A549 (cell line): ENCODE measurements at regions not wholly inside any gene's neighbourhood (a gene's known extent, or its start where the extent isn't known, plus 50 kb on each side); places are given as distances from the start of the nearest gene placed in this dataset.

ENCODE experiments used
- ATAC-seq, 2 experiments: fragments of 200-7000 bp in 1 of 2; fragments of >200 bp in 1 of 2; cut with Nextera tagmentation in 1 of 2; cut with Tn5 transposase in 1 of 2; 3 replicates each; pipeline versions ENCODE4 v1.8.0 to v1.9.1; 2018 to 2020; ENCODE audit warnings: mild to moderate bottlenecking in 1 of 2, moderate library complexity in 1 of 2
- CTCF ChIA-PET: fragments of 300-600 bp; sonication (Branson Sonifier 250); formaldehyde crosslinking; extraction: SDS; loops from one replicate; lab custom pipeline; 2021; ENCODE audit warnings: antibody characterized with exemption, inconsistent platforms; lab: Yijun Ruan, JAX
- POLR2A ChIA-PET: fragments of 350-600 bp; formaldehyde crosslinking; extraction: SDS; loops from one replicate; lab custom pipeline; 2021; ENCODE audit warnings: antibody characterized with exemption, inconsistent platforms; lab: Yijun Ruan, JAX
- DNase-seq, 2 experiments: peaks; one replicate each; pipeline versions ENCODE4 v3.0.0 to v3.0.0-alpha.2; 2011 to 2016; ENCODE audit warnings: low read depth in 1 of 2, low spot score in 1 of 2
- FAIRE-seq: peaks from 2 replicates; lab custom pipeline; 2011; peaks lifted over from hg19 to GRCh38; lab: Jason Lieb, UNC
- H3K27ac ChIP-seq, 2 experiments: fragments of >200 bp; sonication (Bioruptor Twin); formaldehyde crosslinking; 3 replicates each; pipeline ENCODE4 v1.5.1; 2016 to 2017
- H3K4me1 ChIP-seq: fragments of >200 bp; sonication (Bioruptor Twin); formaldehyde crosslinking; 3 replicates; pipeline ENCODE4 v1.6.1; 2016
- H3K4me2 ChIP-seq: fragments of >200 bp; sonication (Bioruptor Twin); formaldehyde crosslinking; 3 replicates; pipeline ENCODE4 v1.6.1; 2016
- H3K4me3 ChIP-seq: fragments of >200 bp; sonication (Bioruptor Twin); formaldehyde crosslinking; 3 replicates; pipeline ENCODE4 v1.5.1; 2016
- H3K9me3 ChIP-seq: fragments of >200 bp; sonication (Bioruptor Twin); formaldehyde crosslinking; 3 replicates; pipeline ENCODE4 v1.6.1; 2016
- CBX2 ChIP-seq: fragments of 200-600 bp; sonication (generic); IDR thresholded peaks from 2 replicates; pipeline ENCODE4 v1.6.1; 2016; ENCODE audit warnings: low read depth, mild to moderate bottlenecking, borderline replicate concordance
- CBX8 ChIP-seq: fragments of 200-600 bp; sonication (generic); IDR thresholded peaks from 2 replicates; pipeline ENCODE4 v1.6.1; 2016
- CEBPB ChIP-seq, 2 experiments: fragments of >200 bp in 1 of 2; sonication (Bioruptor Twin) in 1 of 2; formaldehyde crosslinking in 1 of 2; IDR thresholded peaks; 2 replicates each; pipeline ENCODE4 v1.6.1; 2012 to 2016
- CTCF ChIP-seq: fragments of >200 bp; sonication (Bioruptor Twin); formaldehyde crosslinking; IDR thresholded peaks from 3 replicates; pipeline ENCODE4 v1.5.1; 2016
- E2F6 ChIP-seq: IDR thresholded peaks from 2 replicates; pipeline ENCODE4 v1.6.1; 2012; ENCODE audit warnings: low read depth, borderline replicate concordance
- ESRRA ChIP-seq: fragments of 150-350 bp; IDR thresholded peaks from 2 replicates; pipeline ENCODE4 v1.6.1; 2014; ENCODE audit warnings: mild to moderate bottlenecking, low read length, borderline replicate concordance
- FOSB ChIP-seq: fragments of 250-450 bp; sonication (Bioruptor Pico); IDR thresholded peaks from 2 replicates; pipeline ENCODE4 v1.5.0; 2020; ENCODE audit warnings: mild to moderate bottlenecking, moderate library complexity
- FOXS1 ChIP-seq: fragments of 250-450 bp; sonication (Bioruptor Pico); IDR thresholded peaks from 2 replicates; pipeline ENCODE4 v1.5.0; 2020; ENCODE audit warnings: mild to moderate bottlenecking, moderate library complexity
- GATA3 ChIP-seq: IDR thresholded peaks from 2 replicates; pipeline ENCODE4 v1.6.1; 2012; ENCODE audit warnings: borderline replicate concordance
- HMGXB4 ChIP-seq: fragments of 250-450 bp; sonication (Bioruptor Pico); IDR thresholded peaks from 2 replicates; pipeline ENCODE4 v1.5.0; 2021; ENCODE audit warnings: mild to moderate bottlenecking, moderate library complexity, borderline replicate concordance
- KDM1A ChIP-seq: fragments of 200-600 bp; sonication (generic); IDR thresholded peaks from 2 replicates; pipeline ENCODE4 v1.6.1; 2016; ENCODE audit warnings: low read depth, mild to moderate bottlenecking
- MAX ChIP-seq: IDR thresholded peaks from 2 replicates; pipeline ENCODE4 v1.6.1; 2012
- NFE2L2 ChIP-seq: fragments of 150-350 bp; conservative IDR thresholded peaks from 2 replicates; pipeline ENCODE4 v1.6.1; 2014; ENCODE audit warnings: low read length
- POLR2A ChIP-seq: IDR thresholded peaks from 2 replicates; pipeline ENCODE4 v1.6.1; 2012; ENCODE audit warnings: mild to moderate bottlenecking, low read length
- POLR2AphosphoS2 ChIP-seq: conservative IDR thresholded peaks from 2 replicates; pipeline ENCODE4 v1.6.1; 2012; ENCODE audit warnings: low read length, improper control_type of control experiment, inconsistent platforms
- RAD21 ChIP-seq, 2 experiments: fragments of >200 bp in 1 of 2; sonication (Bioruptor Twin) in 1 of 2; formaldehyde crosslinking in 1 of 2; IDR thresholded peaks in 1 of 2; conservative IDR thresholded peaks in 1 of 2; 2 replicates in 1 of 2; 3 replicates in 1 of 2; pipeline ENCODE4 v1.6.1; 2012 to 2018; ENCODE audit warnings: inconsistent platforms in 1 of 2
- RARB ChIP-seq: fragments of 250-450 bp; sonication (Bioruptor Pico); IDR thresholded peaks from 2 replicates; pipeline ENCODE4 v1.8.0; 2021; ENCODE audit warnings: mild to moderate bottlenecking, moderate library complexity
- REST ChIP-seq: fragments of 200-600 bp; sonication (generic); IDR thresholded peaks from 2 replicates; pipeline ENCODE4 v1.6.1; 2016; ENCODE audit warnings: antibody characterized with exemption, mild to moderate bottlenecking, moderate library complexity
- RNF2 ChIP-seq: fragments of 200-600 bp; sonication (generic); IDR thresholded peaks from 2 replicates; pipeline ENCODE4 v1.6.1; 2016; ENCODE audit warnings: low read depth, mild to moderate bottlenecking, antibody characterized with exemption, moderate library complexity, borderline replicate concordance
- SREBF2 ChIP-seq: fragments of 450-650 bp; IDR thresholded peaks from 2 replicates; pipeline ENCODE4 v1.6.1; 2014; ENCODE audit warnings: mild to moderate bottlenecking, moderate library complexity
- ZC3H11A ChIP-seq: fragments of 450-650 bp; IDR thresholded peaks from 2 replicates; pipeline ENCODE4 v1.6.1; 2014; ENCODE audit warnings: antibody characterized with exemption, mild to moderate bottlenecking
- WGBS: methylation state at CpG from one replicate; pipeline ENCODE4 v1.1.6; 2017; ENCODE audit errors: missing lambda C conversion rate; 5-methylcytosine and 5-hydroxymethylcytosine counted together

- ATAC-seq (no peak), FAIRE-seq (no peak), DNase-seq (no peak)
- WGBS = 65% methylated on average over 3 of the region's 3 CpGs
- TF ChIP-seq POLR2AphosphoS2 (no peak), CTCF (no peak), CBX2 (no peak), NFE2L2 (no peak), FOXS1 (no peak)
- no peak overlapping the region for H3K27ac ChIP-seq
- no peak overlapping the region for H3K4me2 ChIP-seq
- ChIA-PET POLR2A (no interaction called here), CTCF (interaction anchor here (1.3 to 1.5 kb wide), 2 partner anchors 17 to 1253 kb away, joined by 3 read pairs; no protein-coding TSS in a partner anchor)
- no peaks in the 10 kb centered on the region for H3K9me3 ChIP-seq
- H3K4me3 ChIP-seq = no peak overlapping the region
- H3K4me1 ChIP-seq = no peaks in the 10 kb centered on the region
Measured at GRCh38 chr6:14191761-14192160, 74.2 kb downstream of the CD83 start.

GRCh38 chr6:14192216-14192788 is 74.7 kb downstream of the CD83 start:
- CTCF ChIA-PET = interaction anchor here (1.3 kb wide), 1 partner anchor 1252 kb away, joined by 3 read pairs; no protein-coding TSS in a partner anchor
- H3K4me1 ChIP-seq = no peaks in the 10 kb centered on the region
- no peak for ATAC-seq
- H3K9me3 ChIP-seq = no peaks in the 10 kb centered on the region
- no peak overlapping the region for H3K27ac ChIP-seq
- 50% methylated on average over 3 of the region's 3 CpGs for WGBS
- no peak for FAIRE-seq
- POLR2A ChIA-PET = no interaction called here
- no peak overlapping the region for H3K4me2 ChIP-seq
- no peak overlapping the region for H3K4me3 ChIP-seq
- TF ChIP-seq RAD21 (conservative IDR thresholded peaks at IDR 0.05 in 1 of 2, IDR thresholded peaks at IDR 0.05 in 1 of 2) = peak in 1 of 2 experiments; percentile 23; a peak in 1 of 5 replicates
- TF ChIP-seq POLR2AphosphoS2 = no peak
- no peak for DNase-seq

- POLR2A ChIA-PET = no interaction called here
- Histone ChIP-seq H3K4me2 (no peak overlapping the region), H3K4me3 (no peak overlapping the region), H3K27ac (no peak overlapping the region), H3K4me1 (no peaks in the 10 kb centered on the region), H3K9me3 (no peaks in the 10 kb centered on the region)
- WGBS = 43% methylated on average over 2 of the region's 2 CpGs
- FAIRE-seq = no peak
- ATAC-seq = no peak
- CTCF ChIA-PET = no interaction called here
- no peak for DNase-seq
- TF ChIP-seq FOXS1 (no peak), MAX (no peak), ESRRA (no peak), RNF2 (no peak), CBX8 (no peak), SREBF2 (no peak), E2F6 (no peak), POLR2A (no peak), CEBPB (IDR thresholded peaks at IDR 0.05) (no peak), REST (no peak), ZC3H11A (no peak), HMGXB4 (no peak), RARB (CRISPR knock-in tag) (no peak), CTCF (no peak), GATA3 (no peak), FOSB (CRISPR knock-in tag) (no peak), KDM1A (no peak)
Measured at GRCh38 chr6:14193524-14193923, 76.0 kb downstream of the CD83 start.
